Activated naive CD8-positive, alpha-beta T cell (primary cell): ENCODE measurements at regions not wholly inside any gene's neighbourhood (a gene's known extent, or its start where the extent isn't known, plus 50 kb on each side); places are given as distances from the start of the nearest gene placed in this dataset.
A peak's percentile ranks its signal among the peaks of the same experiment; 100 is the strongest.
"Not testable (repeated sequence)": the region's sequence is repeated elsewhere in the genome, so short reads cannot be mapped to it uniquely, and the experiment has no call there.

Experiments
- H3K27ac Mint-ChIP-seq: one replicate; pipeline ENCODE4 v1.8.0; 2021; ENCODE audit warnings: mixed read lengths
- H3K27me3 Mint-ChIP-seq: one replicate; pipeline ENCODE4 v1.8.0; 2021; ENCODE audit warnings: mixed read lengths
- H3K36me3 Mint-ChIP-seq: one replicate; pipeline ENCODE4 v1.8.0; 2021; ENCODE audit warnings: mixed read lengths
- H3K4me1 Mint-ChIP-seq: one replicate; pipeline ENCODE4 v1.8.0; 2021; ENCODE audit warnings: low read depth, mixed read lengths
- H3K4me3 Mint-ChIP-seq: one replicate; pipeline ENCODE4 v1.8.0; 2021; ENCODE audit warnings: mild to moderate bottlenecking, mixed read lengths
- H3K9me3 Mint-ChIP-seq: one replicate; pipeline ENCODE4 v1.8.0; 2021; ENCODE audit warnings: low read depth, mixed read lengths

- not testable (repeated sequence) for H3K4me1 Mint-ChIP-seq, H3K4me3 Mint-ChIP-seq, H3K27me3 Mint-ChIP-seq, H3K36me3 Mint-ChIP-seq, H3K27ac Mint-ChIP-seq, H3K9me3 Mint-ChIP-seq
Measured at GRCh38 chr7:150024550-150025490, 151.1 kb downstream of the ATP6V0E2 start.

GRCh38 chr7:150025802-150026201, 152.0 kb downstream of the ATP6V0E2 start:
- H3K4me3 Mint-ChIP-seq, H3K36me3 Mint-ChIP-seq, H3K27me3 Mint-ChIP-seq, H3K27ac Mint-ChIP-seq, H3K4me1 Mint-ChIP-seq, H3K9me3 Mint-ChIP-seq: not testable (repeated sequence)

- not testable (repeated sequence) for H3K9me3 Mint-ChIP-seq, H3K27ac Mint-ChIP-seq, H3K27me3 Mint-ChIP-seq, H3K36me3 Mint-ChIP-seq, H3K4me3 Mint-ChIP-seq, H3K4me1 Mint-ChIP-seq
Measured at GRCh38 chr7:150028344-150029012, 154.7 kb downstream of the ATP6V0E2 start.

- H3K36me3 Mint-ChIP-seq, H3K4me1 Mint-ChIP-seq, H3K9me3 Mint-ChIP-seq, H3K27me3 Mint-ChIP-seq, H3K27ac Mint-ChIP-seq, H3K4me3 Mint-ChIP-seq: not testable (repeated sequence)
Measured at GRCh38 chr7:150029013-150029389, 155.2 kb downstream of the ATP6V0E2 start.

- H3K4me1 Mint-ChIP-seq, H3K27me3 Mint-ChIP-seq, H3K9me3 Mint-ChIP-seq, H3K27ac Mint-ChIP-seq, H3K36me3 Mint-ChIP-seq, H3K4me3 Mint-ChIP-seq: not testable (repeated sequence)
Measured at GRCh38 chr7:150031733-150032132, 158.0 kb downstream of the ATP6V0E2 start.

- not testable (repeated sequence) for H3K4me1 Mint-ChIP-seq, H3K36me3 Mint-ChIP-seq, H3K9me3 Mint-ChIP-seq, H3K4me3 Mint-ChIP-seq, H3K27ac Mint-ChIP-seq, H3K27me3 Mint-ChIP-seq
Measured at GRCh38 chr7:150033711-150034110, 159.9 kb downstream of the ATP6V0E2 start.

GRCh38 chr7:150035769-150036168, 162.0 kb downstream of the ATP6V0E2 start:
- H3K4me1 Mint-ChIP-seq, H3K9me3 Mint-ChIP-seq, H3K27me3 Mint-ChIP-seq, H3K4me3 Mint-ChIP-seq, H3K27ac Mint-ChIP-seq, H3K36me3 Mint-ChIP-seq: not testable (repeated sequence)

- H3K4me3 Mint-ChIP-seq, H3K9me3 Mint-ChIP-seq, H3K36me3 Mint-ChIP-seq, H3K27me3 Mint-ChIP-seq, H3K4me1 Mint-ChIP-seq, H3K27ac Mint-ChIP-seq: not testable (repeated sequence)
Measured at GRCh38 chr7:150039061-150039460, 165.3 kb downstream of the ATP6V0E2 start.

- not testable (repeated sequence) for H3K27ac Mint-ChIP-seq, H3K4me1 Mint-ChIP-seq, H3K4me3 Mint-ChIP-seq, H3K27me3 Mint-ChIP-seq, H3K36me3 Mint-ChIP-seq, H3K9me3 Mint-ChIP-seq
Measured at GRCh38 chr7:150042281-150042680, 168.5 kb downstream of the ATP6V0E2 start.

- not testable (repeated sequence) for H3K4me3 Mint-ChIP-seq, H3K9me3 Mint-ChIP-seq, H3K36me3 Mint-ChIP-seq, H3K27ac Mint-ChIP-seq, H3K4me1 Mint-ChIP-seq, H3K27me3 Mint-ChIP-seq
Measured at GRCh38 chr7:150044771-150045170, 171.0 kb downstream of the ATP6V0E2 start.

- H3K4me1 Mint-ChIP-seq, result peaks cover 15% of the 10 kb centered on the region
- not testable (repeated sequence) for H3K27ac Mint-ChIP-seq, H3K36me3 Mint-ChIP-seq, H3K4me3 Mint-ChIP-seq, H3K9me3 Mint-ChIP-seq, H3K27me3 Mint-ChIP-seq
Measured at GRCh38 chr7:150045596-150045995, 171.8 kb downstream of the ATP6V0E2 start.

- Mint-ChIP-seq H3K4me1 (peaks cover 15% of the 10 kb centered on the region), H3K4me3 (peak overlapping the region; percentile 79)
- not testable (repeated sequence) for H3K27ac Mint-ChIP-seq, H3K9me3 Mint-ChIP-seq, H3K36me3 Mint-ChIP-seq, H3K27me3 Mint-ChIP-seq
Measured at GRCh38 chr7:150046290-150047194, 172.8 kb downstream of the ATP6V0E2 start.

GRCh38 chr7:150047329-150047728, 173.6 kb downstream of the ATP6V0E2 start:
- not testable (repeated sequence) for H3K9me3 Mint-ChIP-seq, H3K27ac Mint-ChIP-seq, H3K27me3 Mint-ChIP-seq, H3K36me3 Mint-ChIP-seq
- H3K4me3 Mint-ChIP-seq, result peak overlapping the region; percentile 79
- H3K4me1 Mint-ChIP-seq, result peaks cover 17% of the 10 kb centered on the region

- Mint-ChIP-seq H3K4me1 (peaks cover 17% of the 10 kb centered on the region), H3K4me3 (peak overlapping the region; percentile 80)
- H3K9me3 Mint-ChIP-seq, H3K27ac Mint-ChIP-seq, H3K36me3 Mint-ChIP-seq, H3K27me3 Mint-ChIP-seq: not testable (repeated sequence)
Measured at GRCh38 chr7:150047772-150048171, 174.0 kb downstream of the ATP6V0E2 start.
